Fibroblast of lung (primary cell): ENCODE measurements at regions not wholly inside any gene's neighbourhood (a gene's known extent, or its start where the extent isn't known, plus 50 kb on each side); places are given as distances from the start of the nearest gene placed in this dataset.

Source experiments
- CTCF ChIP-seq, 2 donors: IDR thresholded peaks in 1 of 2; conservative IDR thresholded peaks in 1 of 2; 1 replicate in 1 of 2; 2 replicates in 1 of 2; pipeline ENCODE4 v1.5.1; 2011 to 2012; ENCODE audit warnings: low read length in 2 of 2, control low read depth in 1 of 2, inconsistent platforms in 1 of 2, low read depth in 1 of 2, mild to moderate bottlenecking in 1 of 2
- EZH2 ChIP-seq: IDR thresholded peaks from 2 replicates; pipeline ENCODE4 v1.5.1; 2012; ENCODE audit warnings: low read length, control low read depth, mild to moderate bottlenecking; ENCODE audit errors: missing control alignments

- TF ChIP-seq CTCF (conservative IDR thresholded peaks at IDR 0.05 in 1 of 2, IDR thresholded peaks at IDR 0.05 in 1 of 2; ENCODE audit: low read depth in 1 of 2, low read length in 2 of 2), result no peak
- TF ChIP-seq EZH2, result no peak
These were observed 376.3 kb downstream of the EPHA4 start for GRCh38 chr2:221195829-221196228.
